GM21423 (cell line): ENCODE measurements at regions not wholly inside any gene's neighbourhood (a gene's known extent, or its start where the extent isn't known, plus 50 kb on each side); places are given as distances from the start of the nearest gene placed in this dataset.
"Not testable (repeated sequence)": the region's sequence is repeated elsewhere in the genome, so short reads cannot be mapped to it uniquely, and the experiment has no call there.

ENCODE experiments used
- ATAC-seq: cut with Tn5 transposase; IDR thresholded peaks from one replicate; pipeline ENCODE4 v1.9.1; 2021; ENCODE audit warnings: mild to moderate bottlenecking, moderate library complexity; ENCODE audit not compliant: unreplicated experiment

DNA sequence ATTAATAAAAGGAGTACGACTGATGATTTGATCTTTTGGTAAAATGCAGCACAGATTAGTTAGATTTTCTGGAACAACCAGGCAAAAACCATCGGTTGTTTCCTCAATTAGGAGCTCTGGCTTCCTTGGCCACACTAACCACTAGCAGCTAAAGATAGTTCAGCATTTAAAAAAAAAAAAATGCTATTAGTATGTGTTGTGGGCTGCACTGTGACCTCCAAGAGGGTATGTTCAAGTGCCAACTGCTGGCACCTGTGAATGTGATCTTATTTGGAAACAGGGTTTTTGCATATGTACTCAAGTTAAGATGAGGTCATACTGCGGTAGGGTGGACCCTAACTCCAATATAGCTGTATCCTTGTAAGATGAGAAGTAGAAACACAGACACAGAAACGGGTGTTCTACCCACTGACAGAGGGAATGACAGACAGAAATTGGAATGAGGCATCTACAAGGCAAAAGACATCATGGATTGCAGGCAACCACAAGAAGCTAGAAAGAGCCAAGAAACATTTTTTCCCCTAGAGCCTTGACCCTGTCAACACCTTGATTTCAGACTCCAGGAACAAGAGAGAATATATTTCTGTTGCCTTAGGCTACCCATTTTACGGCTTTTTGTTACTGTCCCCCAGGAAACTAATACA is 534.6 kb upstream of the ROBO2 start:
- no peak for ATAC-seq

DNA sequence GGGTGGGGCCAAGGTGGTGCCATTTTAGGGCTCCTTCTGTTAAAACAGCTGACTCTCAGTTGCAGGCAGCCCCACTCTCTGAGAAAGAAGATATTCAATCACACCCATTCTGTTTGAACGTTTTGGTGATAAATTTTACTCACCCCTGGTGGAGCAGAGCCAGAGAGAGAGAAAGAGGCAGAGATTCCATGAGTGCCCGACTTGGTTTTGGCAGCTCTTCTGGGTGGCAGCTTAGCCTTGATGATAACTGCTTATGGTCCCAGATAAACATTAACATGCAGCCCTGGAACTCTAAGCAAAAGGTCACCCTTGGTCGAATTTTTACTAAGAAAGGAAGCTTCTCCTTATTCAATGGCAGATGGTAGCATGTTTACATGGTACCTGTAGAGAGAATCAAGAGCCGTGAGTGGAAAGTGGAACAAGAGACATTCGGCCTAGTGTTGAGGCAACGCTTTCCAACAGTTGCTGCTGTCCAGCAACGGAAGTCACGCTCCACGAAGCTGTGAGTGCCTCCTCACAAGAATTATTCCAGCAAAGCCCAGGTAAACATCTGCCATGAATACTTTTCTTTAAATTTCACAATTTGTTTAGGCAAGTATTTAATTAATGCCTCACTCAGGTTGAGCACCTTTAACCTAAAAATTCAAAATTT is 530.6 kb upstream of the ROBO2 start:
- no peak for ATAC-seq

DNA sequence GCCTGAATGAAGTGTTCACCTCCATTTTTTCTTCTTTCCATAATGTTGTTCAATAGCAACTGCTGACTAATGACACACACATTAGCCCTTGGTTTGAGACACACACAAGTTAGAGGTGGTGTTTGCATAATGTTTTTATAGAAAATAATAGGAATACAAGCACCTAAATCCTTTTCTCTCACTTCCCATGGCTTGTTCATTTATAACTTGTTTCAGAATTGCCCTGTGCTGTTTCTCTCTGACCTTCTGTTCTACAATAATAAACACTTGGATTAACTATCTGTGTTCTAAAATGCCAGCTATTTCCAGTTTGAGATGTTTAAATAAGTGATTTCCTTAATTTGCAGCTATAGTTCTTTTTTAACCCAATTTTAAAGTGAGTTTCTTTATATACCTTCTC is 525.1 kb upstream of the ROBO2 start:
- ATAC-seq, result no peak

- ATAC-seq, result no peak
Measured at GRCh38 chr3:76523337-76523736, 516.6 kb upstream of the ROBO2 start.

GRCh38 chr3:76525726-76526125 is 514.2 kb upstream of the ROBO2 start:
- no peak for ATAC-seq

DNA sequence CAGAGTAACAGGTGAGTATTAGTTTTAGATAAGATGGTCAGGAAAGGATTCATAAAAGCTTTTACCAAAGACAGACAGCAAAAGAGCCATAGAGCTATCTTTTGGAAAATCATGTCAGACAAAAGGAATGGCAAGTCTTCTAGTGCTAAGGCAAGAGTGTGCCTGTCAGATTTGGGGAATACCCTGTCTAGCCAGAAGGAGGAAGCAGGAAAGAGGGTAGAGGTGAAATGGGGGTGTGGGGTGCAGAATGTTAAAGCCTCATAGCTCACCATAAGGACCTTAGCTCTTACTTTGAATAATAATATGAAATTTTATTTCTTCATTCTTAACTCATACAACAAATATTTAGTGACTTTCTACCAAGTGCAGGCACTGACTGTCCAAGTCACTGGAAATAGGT is 512.1 kb upstream of the ROBO2 start:
- no peak for ATAC-seq

- ATAC-seq, result no peak
Measured at GRCh38 chr3:76532158-76532822, 507.6 kb upstream of the ROBO2 start.

- not testable (repeated sequence) for ATAC-seq
Measured at GRCh38 chr3:76533710-76534109, 506.2 kb upstream of the ROBO2 start.

DNA sequence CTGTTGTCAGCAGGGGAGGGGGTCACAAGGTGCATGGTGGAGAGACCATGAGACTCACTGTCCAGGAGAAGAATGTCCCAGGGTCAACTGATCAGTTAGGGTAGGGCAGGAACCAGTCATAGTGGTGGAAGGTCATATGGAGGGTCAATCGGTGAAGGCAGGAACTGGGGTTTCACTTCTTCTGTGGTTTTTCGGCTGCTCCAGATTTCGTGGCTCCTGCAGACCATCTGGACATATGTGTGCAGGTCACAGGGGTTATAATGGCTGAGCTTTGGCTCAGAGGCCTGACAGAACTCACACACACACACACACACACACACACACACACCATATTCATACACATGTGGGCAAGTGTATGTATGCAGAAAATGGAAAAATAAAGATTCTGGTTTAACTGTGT is 502.0 kb upstream of the ROBO2 start:
- ATAC-seq, result not testable (repeated sequence)

DNA sequence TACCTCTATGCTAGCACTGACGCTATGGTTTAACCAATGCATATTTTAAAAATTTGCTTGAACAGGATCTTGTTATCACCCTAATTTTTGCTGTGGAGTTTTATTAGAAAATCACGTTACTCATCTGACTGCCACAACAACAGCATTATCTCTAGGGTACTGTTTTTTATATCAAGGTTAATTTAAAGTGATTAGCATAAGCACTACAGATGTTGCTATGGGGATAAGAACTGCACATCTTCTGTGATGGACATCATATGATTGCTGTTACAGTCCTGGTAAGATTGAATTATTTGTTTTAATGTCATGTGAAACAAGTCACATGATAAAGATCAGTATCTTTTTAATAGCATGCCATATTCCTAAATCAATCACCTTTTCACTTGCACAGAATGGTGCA is 492.2 kb upstream of the ROBO2 start:
- ATAC-seq, result no peak

GRCh38 chr3:76550522-76551201 is 489.2 kb upstream of the ROBO2 start:
- ATAC-seq, result no peak

DNA sequence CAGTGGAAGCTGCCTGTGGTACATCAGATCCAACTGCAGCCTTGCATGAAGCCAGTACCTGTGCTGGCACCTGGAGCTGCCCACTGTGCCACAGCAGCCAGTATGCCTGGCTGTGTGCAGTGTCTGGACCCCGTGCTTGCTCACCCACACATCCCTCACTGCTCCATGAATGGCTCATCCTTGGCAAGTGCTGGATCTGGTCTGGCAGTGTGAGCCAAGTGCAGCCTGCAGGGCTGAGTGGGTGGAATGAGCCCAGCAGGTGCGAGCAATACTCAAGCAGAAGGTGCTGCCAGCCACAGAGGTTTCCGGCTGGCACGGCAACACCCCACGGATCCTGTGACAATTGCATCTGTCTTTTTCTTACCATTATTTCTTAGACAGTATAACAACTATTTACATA is 488.2 kb upstream of the ROBO2 start:
- no peak for ATAC-seq

DNA sequence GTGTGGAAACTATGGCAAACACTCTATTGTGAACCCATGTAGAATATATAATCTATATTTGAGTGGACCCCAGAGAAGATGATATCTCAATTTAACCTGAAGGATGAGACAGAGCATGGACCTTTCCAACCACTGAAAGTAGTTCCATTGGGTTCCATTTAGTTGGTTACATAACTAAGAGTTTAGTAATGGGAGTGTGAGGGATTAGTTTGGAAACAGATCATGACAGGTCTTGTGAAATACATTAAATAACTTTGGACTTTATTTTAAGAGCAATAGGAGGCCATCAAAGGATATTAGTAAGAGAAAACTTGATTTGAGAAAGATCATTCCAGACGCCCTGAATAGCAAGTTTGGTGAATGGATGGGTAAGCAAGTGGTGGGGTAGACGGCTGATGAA is 487.2 kb upstream of the ROBO2 start:
- no peak for ATAC-seq

DNA sequence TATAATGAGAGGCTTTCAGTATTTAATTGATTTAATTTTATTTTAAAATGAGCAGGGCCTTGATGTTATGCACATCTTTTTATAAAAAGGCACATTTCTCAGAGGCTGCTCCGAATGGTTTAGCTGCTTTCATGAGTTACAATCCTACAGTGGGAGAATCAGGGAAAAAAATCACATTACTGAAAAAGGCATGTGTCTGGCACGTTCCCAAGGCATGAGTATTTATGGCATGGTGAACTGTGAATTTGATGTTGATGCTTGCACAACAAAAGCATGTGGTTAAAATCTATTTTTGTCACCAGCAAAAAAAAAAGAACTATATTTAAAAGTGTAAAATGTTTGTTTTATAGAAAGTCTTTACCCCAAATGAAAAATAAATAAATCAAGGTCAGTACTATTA is 485.2 kb upstream of the ROBO2 start:
- no peak for ATAC-seq

DNA sequence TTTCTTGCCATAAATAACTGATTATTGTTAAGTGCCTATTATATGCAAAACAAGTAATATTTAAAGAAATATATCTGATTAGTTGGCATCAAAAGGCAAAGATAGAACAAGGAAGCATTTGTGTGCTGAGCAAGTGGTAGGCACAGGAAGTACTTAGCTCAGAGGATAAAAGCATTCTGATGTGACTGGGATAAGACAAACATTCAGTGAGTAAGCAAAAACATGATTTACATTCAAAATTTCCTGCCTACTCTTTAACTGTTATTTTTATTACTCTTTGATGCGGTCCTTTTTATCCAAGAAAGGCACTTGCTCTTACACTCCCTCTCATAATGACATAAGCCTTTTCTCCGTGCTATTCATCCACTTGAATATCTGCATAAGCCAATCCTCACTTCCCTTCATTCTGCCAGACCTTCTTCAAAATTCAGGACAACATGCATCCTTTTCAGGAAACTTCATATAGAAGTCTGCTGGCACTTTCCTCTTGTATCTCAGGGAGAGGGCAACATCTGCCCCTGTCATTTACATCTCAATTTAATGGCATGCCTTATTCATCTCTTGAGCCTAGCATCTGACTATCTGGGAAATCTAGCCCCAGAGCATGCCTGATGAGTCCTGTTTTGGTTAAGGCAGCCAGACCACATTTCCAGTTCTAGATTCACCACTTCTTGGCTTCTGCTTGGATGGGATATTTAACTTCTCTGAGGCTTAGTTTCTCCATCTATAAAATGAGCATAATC is 478.2 kb upstream of the ROBO2 start:
- no peak for ATAC-seq

DNA sequence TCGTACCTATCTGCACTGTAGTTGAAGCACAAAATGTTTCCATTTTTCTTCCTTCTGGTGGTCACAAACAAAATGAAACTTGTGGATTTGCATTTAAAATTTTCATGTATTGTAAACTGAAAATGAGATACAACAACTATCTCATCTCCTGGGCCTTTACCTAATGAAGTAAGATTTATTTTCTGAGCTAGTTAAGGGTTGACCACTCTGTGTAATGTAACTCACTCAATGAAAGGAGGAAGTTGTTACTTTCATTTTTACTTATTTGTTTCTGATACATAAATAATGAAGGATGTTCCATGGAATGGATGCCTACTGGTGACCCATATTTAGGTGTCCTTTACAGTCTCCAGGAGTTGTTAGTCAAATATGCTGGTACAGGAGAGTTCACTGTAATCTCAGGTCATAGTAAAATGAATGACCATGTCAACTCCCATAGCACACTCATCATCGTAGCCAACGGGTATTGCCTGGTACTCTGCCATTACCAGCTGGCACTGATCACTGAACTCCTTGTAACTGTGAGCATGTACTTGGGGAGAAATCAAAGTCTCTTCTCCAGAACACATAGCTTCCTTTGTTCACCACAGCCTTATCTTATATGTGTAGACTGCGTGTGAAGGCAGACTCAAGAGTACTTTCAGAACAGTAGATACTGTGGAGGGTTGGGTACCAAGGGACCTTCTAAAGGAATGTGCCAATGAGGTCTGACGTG is 474.2 kb upstream of the ROBO2 start:
- ATAC-seq, result no peak

DNA sequence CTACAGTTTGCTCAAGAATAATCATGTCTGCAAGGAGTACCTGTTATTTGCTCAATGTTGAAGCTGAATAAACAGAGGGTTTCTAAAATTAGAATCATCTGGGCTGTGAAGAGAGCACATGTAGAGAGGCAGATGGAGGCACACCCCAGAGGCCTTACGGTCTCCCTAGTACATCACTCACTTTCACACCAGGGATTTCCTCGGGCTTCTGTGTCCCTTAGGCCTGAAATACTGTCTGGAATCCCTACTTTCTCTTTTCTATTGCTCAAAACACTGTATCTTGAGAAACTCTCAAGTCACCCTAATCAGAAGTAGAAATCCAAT is 473.7 kb upstream of the ROBO2 start:
- no peak for ATAC-seq

GRCh38 chr3:76566904-76567303 is 473.0 kb upstream of the ROBO2 start:
- ATAC-seq, result no peak

DNA sequence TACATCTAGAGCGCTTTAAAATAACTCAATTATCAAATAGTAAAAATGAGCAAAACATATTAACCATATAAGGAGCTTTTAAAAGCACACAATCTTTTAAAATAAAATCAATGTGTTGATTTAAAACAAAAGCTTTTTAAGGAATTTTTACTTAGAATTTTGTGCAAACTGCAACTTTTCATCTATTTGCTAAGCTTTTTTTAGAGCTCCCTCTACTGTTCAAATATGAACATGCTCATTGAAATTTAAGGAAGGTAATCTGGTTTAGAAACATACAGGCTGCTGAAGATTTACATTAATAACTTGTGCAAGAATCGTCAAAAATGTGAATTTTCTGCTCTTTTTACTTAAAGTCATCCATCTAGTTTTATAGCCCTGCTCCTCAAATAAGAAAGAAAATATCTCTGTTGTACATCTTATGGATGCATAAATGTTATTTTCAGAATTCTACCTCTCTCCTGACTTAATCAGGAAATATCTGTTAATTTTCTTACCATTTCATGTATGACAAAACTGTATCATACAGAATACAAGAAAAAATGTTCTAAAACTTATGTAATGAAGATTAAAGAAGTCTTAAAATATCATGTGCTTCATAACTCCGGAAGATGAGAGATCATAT is 469.4 kb upstream of the ROBO2 start:
- no peak for ATAC-seq

- ATAC-seq, result no peak
Measured at GRCh38 chr3:76576201-76576600, 463.7 kb upstream of the ROBO2 start.
